NCI-H2227 treated with DMSO at 0.1 percent for 48 hours (cell line): ENCODE measurements at regions not wholly inside any gene's neighbourhood (a gene's known extent, or its start where the extent isn't known, plus 50 kb on each side); places are given as distances from the start of the nearest gene placed in this dataset.
"Not testable (repeated sequence)": the region's sequence is repeated elsewhere in the genome, so short reads cannot be mapped to it uniquely, and the experiment has no call there.

Source experiments
- DNase-seq: peaks from one replicate; lab custom pipeline; 2025; lab: John Stamatoyannopoulos, UW

DNA sequence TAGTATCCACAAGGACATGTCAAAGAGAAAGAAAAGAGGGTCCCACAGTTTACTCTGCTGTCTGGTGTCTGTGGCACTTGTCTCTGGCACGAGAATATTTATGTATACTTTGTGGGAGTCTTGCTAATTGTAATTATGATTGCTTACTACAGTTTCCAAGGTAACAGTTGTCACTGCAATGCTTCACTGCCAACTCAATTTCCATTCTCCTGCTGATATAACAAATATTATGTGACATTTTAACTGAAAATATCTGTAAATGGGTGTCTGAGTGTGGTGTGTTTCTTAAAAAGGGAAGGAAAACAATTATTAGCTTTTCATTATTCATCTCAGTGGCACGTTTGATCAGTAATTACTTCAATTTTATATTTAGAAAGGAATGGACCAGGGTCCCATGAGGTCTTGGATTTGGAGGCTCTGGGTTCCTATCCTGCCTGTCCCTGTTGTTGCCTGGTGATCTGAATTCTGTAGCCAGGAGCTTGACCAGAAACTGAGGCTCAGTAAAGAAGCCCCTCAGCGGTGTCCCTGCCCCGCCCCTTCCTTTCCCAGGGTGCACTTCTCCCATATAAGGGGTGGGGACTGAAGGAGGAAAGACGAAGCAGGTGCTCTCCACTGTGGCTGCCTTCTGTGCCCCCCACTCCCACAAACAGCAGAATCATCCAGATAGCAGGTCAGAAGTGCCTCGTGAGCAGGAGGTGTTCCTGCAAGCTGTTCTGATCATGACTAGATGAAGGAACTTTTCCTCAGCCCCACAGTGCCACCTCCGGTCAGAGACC lies 137.3 kb upstream of the KIF2A start:
- no peak for DNase-seq

DNA sequence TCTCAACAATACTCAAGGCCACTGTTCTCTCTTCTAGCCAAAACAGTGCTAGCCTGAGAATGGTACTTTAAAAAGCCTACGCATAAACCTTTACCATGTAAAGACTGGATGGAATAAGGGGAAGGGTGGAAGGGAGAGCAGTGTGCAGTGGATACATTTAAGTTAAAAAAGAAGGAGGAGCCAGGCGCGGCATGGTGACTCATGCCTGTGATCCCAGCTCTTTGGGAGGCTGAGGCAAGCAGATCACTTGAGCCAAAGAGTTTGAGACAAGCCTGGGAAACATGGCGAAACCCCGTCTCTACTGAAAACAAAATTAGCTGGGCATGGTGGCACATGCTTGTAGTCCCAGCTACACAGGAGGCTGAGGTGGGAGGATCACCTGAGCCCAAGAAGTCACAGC lies 127.7 kb upstream of the KIF2A start:
- no peak for DNase-seq

- no peak for DNase-seq
Observed at GRCh38 chr5:62182802-62183201, 123.2 kb upstream of the KIF2A start.

GRCh38 chr5:62183727-62184126 lies 122.3 kb upstream of the KIF2A start:
- DNase-seq: no peak

DNA sequence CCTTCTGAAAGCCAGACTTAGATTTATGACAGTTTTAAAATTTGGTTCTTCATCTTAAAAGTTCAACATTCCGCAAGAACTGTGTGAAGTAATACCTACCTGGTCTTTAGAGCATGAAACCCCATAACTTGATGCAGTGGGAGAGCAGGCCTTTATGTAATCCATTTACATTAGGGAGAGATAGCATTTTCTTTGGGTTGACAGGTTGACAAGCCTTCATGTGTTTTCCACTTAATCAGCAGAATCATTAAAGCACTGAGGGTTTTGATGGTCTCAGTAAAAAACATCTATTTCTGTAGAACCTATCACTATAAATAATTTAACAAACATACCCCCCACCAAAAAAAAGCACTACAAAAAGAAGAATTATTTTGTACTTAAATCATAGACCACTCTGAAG lies 121.6 kb upstream of the KIF2A start:
- DNase-seq: no peak

- DNase-seq: no peak
Observed at GRCh38 chr5:62190173-62190572, 115.8 kb upstream of the KIF2A start.

GRCh38 chr5:62190931-62191330 lies 115.1 kb upstream of the KIF2A start:
- DNase-seq: no peak

- DNase-seq: no peak
Observed at GRCh38 chr5:62192958-62193357, 113.0 kb upstream of the KIF2A start.

DNA sequence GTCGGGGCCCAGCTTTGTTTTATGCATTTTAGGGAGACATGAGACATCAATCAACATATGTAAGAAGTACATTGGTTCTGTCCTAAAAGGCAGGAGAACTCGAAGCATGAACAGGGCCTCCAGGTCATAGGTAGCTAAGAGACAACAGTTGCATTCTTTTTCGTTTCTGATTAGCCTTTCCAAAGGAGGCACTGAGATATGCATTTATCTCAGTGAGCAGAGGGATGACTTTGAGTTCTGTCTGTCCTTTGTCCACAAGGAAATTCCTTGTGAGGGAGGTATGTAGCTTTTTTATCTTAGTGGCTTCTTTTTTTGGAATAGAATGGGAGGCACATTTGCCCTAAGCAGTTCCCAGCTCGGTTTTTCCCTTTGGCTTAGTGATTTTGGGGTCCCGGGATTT lies 109.5 kb upstream of the KIF2A start:
- not testable (repeated sequence) for DNase-seq

GRCh38 chr5:62197697-62198096 lies 108.3 kb upstream of the KIF2A start:
- DNase-seq: no peak

- DNase-seq: no peak
Observed at GRCh38 chr5:62198421-62198820, 107.6 kb upstream of the KIF2A start.

- no peak for DNase-seq
Observed at GRCh38 chr5:62199792-62200716, 106.0 kb upstream of the KIF2A start.

DNA sequence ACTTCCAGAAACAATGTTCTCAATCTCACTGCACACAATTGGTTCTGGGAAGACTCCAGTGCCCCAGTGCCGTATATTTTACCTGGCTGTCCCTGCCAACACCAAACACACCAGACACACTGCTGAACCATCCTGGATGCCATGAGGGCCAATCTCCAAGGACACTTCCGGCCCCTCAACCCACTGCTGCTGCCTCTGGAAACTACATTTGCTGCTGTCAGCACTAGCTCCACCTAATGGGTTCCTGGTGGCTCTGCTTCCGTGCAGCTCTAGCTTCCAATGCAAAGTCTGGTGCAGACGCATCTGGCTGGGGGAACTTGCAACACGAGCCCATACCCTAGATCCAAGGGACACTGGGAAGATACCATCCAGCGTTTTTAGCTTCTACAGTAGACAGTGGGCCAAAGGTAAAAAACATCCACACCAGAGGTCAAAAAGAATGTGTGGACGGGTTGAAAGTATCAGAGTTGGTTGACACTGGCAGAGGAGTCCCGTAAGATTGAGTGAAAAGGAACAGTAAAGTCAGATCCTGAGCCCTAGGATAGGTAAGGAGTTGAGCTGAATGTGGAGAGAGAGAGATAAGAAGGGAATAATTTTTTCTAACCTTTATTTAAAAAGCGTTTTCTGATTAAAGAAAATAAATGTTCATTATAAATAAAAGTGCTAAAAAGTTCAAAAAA lies 99.7 kb upstream of the KIF2A start:
- DNase-seq: no peak

- DNase-seq: no peak
Observed at GRCh38 chr5:62208218-62208852, 97.7 kb upstream of the KIF2A start.

DNA sequence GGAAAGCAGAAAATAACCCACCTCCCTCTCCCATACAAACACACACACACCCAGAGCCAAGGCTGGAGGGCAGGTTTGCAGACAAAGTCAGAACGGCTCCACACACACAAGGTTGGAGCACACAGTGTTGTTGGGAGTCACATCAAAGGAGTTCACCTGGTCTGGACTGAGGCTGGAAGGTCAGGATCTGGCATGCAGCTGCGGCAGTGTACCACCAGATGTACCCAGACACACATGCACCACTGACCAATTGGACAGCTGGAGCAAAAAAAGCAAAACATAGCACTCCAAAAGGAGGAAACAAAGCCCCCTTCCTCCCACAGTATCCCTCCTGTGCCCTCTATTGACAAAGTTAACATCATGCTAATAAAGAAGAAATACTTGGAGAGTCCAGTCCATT lies 94.6 kb upstream of the KIF2A start:
- DNase-seq: no peak

GRCh38 chr5:62212648-62213047 lies 93.4 kb upstream of the KIF2A start:
- DNase-seq: no peak

DNA sequence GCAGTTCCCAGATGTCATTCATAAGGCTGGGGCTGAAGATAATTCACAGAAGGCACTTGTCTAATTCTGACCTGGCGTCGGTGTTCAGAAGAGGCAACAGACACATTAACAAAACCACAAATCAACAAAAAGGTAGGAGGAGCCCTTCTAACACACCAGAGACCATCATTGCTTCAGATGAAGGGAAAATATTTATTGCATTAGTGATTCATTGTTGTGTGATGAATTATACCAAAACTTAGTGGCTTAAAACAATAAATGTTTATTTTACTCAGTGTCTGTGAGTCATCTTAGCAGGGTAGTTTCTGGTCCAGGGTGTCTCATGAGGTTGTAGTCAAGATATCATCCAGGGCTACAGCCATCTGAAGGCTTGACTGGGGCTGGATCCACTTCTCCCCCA lies 91.3 kb upstream of the KIF2A start:
- no peak for DNase-seq

GRCh38 chr5:62216603-62217002 lies 89.4 kb upstream of the KIF2A start:
- not testable (repeated sequence) for DNase-seq

- not testable (repeated sequence) for DNase-seq
Observed at GRCh38 chr5:62217095-62217494, 88.9 kb upstream of the KIF2A start.

DNA sequence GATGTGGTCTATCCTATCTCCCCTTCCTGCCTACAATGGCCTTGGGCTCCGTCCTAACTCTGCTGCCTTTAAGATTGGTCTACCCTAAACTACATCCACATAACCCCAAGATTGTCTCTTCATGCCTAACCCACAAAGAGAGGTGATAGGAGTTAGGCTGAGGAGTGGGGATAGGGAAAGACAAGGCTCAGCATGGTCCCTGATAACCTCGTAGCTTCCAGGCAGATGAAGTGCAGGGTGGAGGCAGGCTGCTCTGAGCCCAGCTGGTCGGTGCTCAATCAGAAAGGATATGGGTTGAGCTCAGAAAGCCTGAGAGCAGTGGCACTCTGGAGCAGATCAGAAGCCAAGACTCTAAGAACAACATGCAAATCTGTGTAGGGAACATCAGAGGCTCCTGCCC lies 87.1 kb upstream of the KIF2A start:
- DNase-seq: not testable (repeated sequence)

- DNase-seq: not testable (repeated sequence)
Observed at GRCh38 chr5:62221881-62222280, 84.1 kb upstream of the KIF2A start.

DNA sequence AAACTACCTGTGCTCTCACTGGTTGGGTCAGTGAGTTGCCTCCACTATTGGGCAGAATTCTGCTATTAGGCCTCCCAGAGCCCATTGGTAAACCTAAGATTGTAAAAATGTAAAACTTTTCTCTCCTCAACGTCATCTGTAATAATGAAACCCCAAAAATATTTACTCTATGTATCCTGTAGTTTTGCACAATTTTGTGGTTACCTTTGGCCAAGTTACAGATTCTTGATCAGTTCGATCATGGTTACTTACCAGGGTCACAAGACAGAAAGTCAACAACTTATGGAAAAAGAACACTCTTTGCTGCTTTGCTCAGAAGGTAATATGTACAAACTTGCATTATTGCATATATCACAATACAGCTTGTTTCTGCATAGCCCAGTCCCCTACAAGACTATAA lies 83.7 kb upstream of the KIF2A start:
- not testable (repeated sequence) for DNase-seq
